SK-N-SH treated with all-trans-retinoic acid at 6 μM for 48 hours (cell line): ENCODE measurements at regions not wholly inside any gene's neighbourhood (a gene's known extent, or its start where the extent isn't known, plus 50 kb on each side); places are given as distances from the start of the nearest gene placed in this dataset.

Experiments used
- ATAC-seq: fragments of 200-7000 bp; cut with Tn5 transposase; 3 replicates; pipeline ENCODE4 v1.9.1; 2020; ENCODE audit warnings: mild to moderate bottlenecking, moderate library complexity
- ARNTL ChIP-seq: fragments of 450-650 bp; formaldehyde crosslinking; IDR thresholded peaks from 2 replicates; pipeline ENCODE4 v1.5.0; 2020; ENCODE audit warnings: low read depth, mild to moderate bottlenecking, moderate library complexity, borderline replicate concordance
- BACH2 ChIP-seq: fragments of 250-450 bp; sonication (Bioruptor Pico); IDR thresholded peaks from 2 replicates; pipeline ENCODE4 v1.9.0; 2021; ENCODE audit warnings: mild to moderate bottlenecking, borderline replicate concordance
- CREB5 ChIP-seq: fragments of 250-450 bp; sonication (Bioruptor Pico); IDR thresholded peaks from 2 replicates; pipeline ENCODE4 v1.5.1; 2020; ENCODE audit warnings: low read depth, mild to moderate bottlenecking, moderate library complexity
- CSDC2 ChIP-seq: fragments of 250-450 bp; sonication (Bioruptor Pico); IDR thresholded peaks from 2 replicates; pipeline ENCODE4 v1.5.0; 2020; ENCODE audit warnings: mild to moderate bottlenecking, moderate library complexity
- CSRNP3 ChIP-seq: fragments of 250-450 bp; sonication (Bioruptor Pico); IDR thresholded peaks from 2 replicates; pipeline ENCODE4 v1.5.1; 2021; ENCODE audit warnings: mild to moderate bottlenecking, moderate library complexity
- ESRRG ChIP-seq: fragments of 250-450 bp; sonication (Bioruptor Pico); IDR thresholded peaks from 2 replicates; pipeline ENCODE4 v1.6.1; 2021; ENCODE audit warnings: mild to moderate bottlenecking
- GLIS3 ChIP-seq: fragments of 250-450 bp; sonication (Bioruptor Pico); IDR thresholded peaks from 2 replicates; pipeline ENCODE4 v1.5.0; 2020; ENCODE audit warnings: mild to moderate bottlenecking, moderate library complexity
- ISL1 ChIP-seq: fragments of 250-450 bp; sonication (Bioruptor Pico); IDR thresholded peaks from 2 replicates; pipeline ENCODE4 v2.1.2; 2022; ENCODE audit warnings: mild to moderate bottlenecking, moderate library complexity
- OSR1 ChIP-seq: fragments of 250-450 bp; sonication (Bioruptor Pico); IDR thresholded peaks from 2 replicates; pipeline ENCODE4 v1.8.0; 2022; ENCODE audit warnings: moderate library complexity, mild to moderate bottlenecking, inconsistent platforms
- PATZ1 ChIP-seq: fragments of 250-450 bp; sonication (Bioruptor Pico); IDR thresholded peaks from 2 replicates; pipeline ENCODE4 v1.8.0; 2020; ENCODE audit warnings: mild to moderate bottlenecking, moderate library complexity, borderline replicate concordance
- POU6F1 ChIP-seq: fragments of 250-450 bp; sonication (Bioruptor Pico); IDR thresholded peaks from 2 replicates; pipeline ENCODE4 v1.8.0; 2021; ENCODE audit warnings: low read depth, mild to moderate bottlenecking, moderate library complexity, borderline replicate concordance
- RARB ChIP-seq: fragments of 250-450 bp; sonication (Bioruptor Pico); IDR thresholded peaks from 2 replicates; pipeline ENCODE4 v1.8.0; 2021; ENCODE audit warnings: mild to moderate bottlenecking, moderate library complexity
- SNAI2 ChIP-seq: fragments of 250-450 bp; sonication (Bioruptor Pico); IDR thresholded peaks from 2 replicates; pipeline ENCODE4 v1.5.0; 2020; ENCODE audit warnings: mild to moderate bottlenecking, moderate library complexity
- TOX ChIP-seq: fragments of 250-450 bp; sonication (Bioruptor Pico); IDR thresholded peaks from 2 replicates; pipeline ENCODE4 v1.8.0; 2021; ENCODE audit warnings: mild to moderate bottlenecking, moderate library complexity, borderline replicate concordance
- TSHZ2 ChIP-seq: fragments of 250-450 bp; sonication (Bioruptor Pico); IDR thresholded peaks from 2 replicates; pipeline ENCODE4 v1.5.0; 2020; ENCODE audit warnings: mild to moderate bottlenecking, moderate library complexity
- ZC3H10 ChIP-seq: fragments of 250-450 bp; sonication (Bioruptor Pico); IDR thresholded peaks from 2 replicates; pipeline ENCODE4 v1.5.1; 2021; ENCODE audit warnings: mild to moderate bottlenecking, moderate library complexity
- ZFP3 ChIP-seq: fragments of 250-450 bp; sonication (Bioruptor Pico); IDR thresholded peaks from 2 replicates; pipeline ENCODE4 v1.5.0; 2020; ENCODE audit warnings: mild to moderate bottlenecking, moderate library complexity
- ZFP30 ChIP-seq: fragments of 450-650 bp; formaldehyde crosslinking; IDR thresholded peaks from 2 replicates; pipeline ENCODE4 v1.5.0; 2022; ENCODE audit warnings: mild to moderate bottlenecking, moderate library complexity
- ZNF565 ChIP-seq: fragments of 450-650 bp; formaldehyde crosslinking; conservative IDR thresholded peaks from 2 replicates; pipeline ENCODE4 v1.5.0; 2020; ENCODE audit warnings: low read depth, mild to moderate bottlenecking, moderate library complexity
- ZNF70 ChIP-seq: fragments of 450-650 bp; formaldehyde crosslinking; IDR thresholded peaks from 2 replicates; pipeline ENCODE4 v1.5.0; 2020; ENCODE audit warnings: mild to moderate bottlenecking, moderate library complexity
- ZNF8 ChIP-seq: fragments of 450-650 bp; formaldehyde crosslinking; IDR thresholded peaks from 2 replicates; pipeline ENCODE4 v1.5.0; 2020; ENCODE audit warnings: mild to moderate bottlenecking, moderate library complexity

GRCh38 chr11:70625051-70625450 is 226.7 kb downstream of the CTTN start:
- ATAC-seq = no peak
- TF ChIP-seq ZNF70 (CRISPR knock-in tag) (no peak), TSHZ2 (no peak), CREB5 (CRISPR knock-in tag) (no peak), ZFP3 (no peak), GLIS3 (CRISPR knock-in tag) (no peak), ZNF8 (CRISPR knock-in tag) (no peak), ZFP30 (CRISPR knock-in tag) (no peak), ZNF565 (CRISPR knock-in tag) (no peak), POU6F1 (no peak), SNAI2 (CRISPR knock-in tag) (no peak), BACH2 (CRISPR knock-in tag) (no peak), ESRRG (CRISPR knock-in tag) (no peak), CSRNP3 (no peak)

GRCh38 chr11:70625582-70626518 is 227.5 kb downstream of the CTTN start:
- TF ChIP-seq OSR1 (no peak), ZC3H10 (CRISPR knock-in tag) (no peak), ZNF70 (CRISPR knock-in tag) (no peak), PATZ1 (CRISPR knock-in tag) (no peak), ARNTL (CRISPR knock-in tag) (no peak), CSRNP3 (no peak), ZFP3 (no peak)
- TF ChIP-seq, all 23 proteins: peak for 0
- no peak for ATAC-seq

- no peak for ATAC-seq
- TF ChIP-seq ZC3H10 (CRISPR knock-in tag) = no peak
- no peak for TF ChIP-seq ARNTL (CRISPR knock-in tag)
- no peak for TF ChIP-seq ESRRG (CRISPR knock-in tag)
- TF ChIP-seq GLIS3 (CRISPR knock-in tag) = no peak
- no peak for TF ChIP-seq TSHZ2
- TF ChIP-seq ZFP30 (CRISPR knock-in tag) = no peak
- no peak for TF ChIP-seq TOX (CRISPR knock-in tag)
- no peak for TF ChIP-seq ISL1 (CRISPR knock-in tag)
- TF ChIP-seq SNAI2 (CRISPR knock-in tag) = no peak
- no peak for TF ChIP-seq POU6F1
- TF ChIP-seq CSDC2 (CRISPR knock-in tag) = no peak
- TF ChIP-seq RARB (CRISPR knock-in tag) = no peak
- TF ChIP-seq ZNF70 (CRISPR knock-in tag) = no peak
These were observed 228.9 kb downstream of the CTTN start for GRCh38 chr11:70627219-70627618.
